HCT116 (cell line): ENCODE measurements at regions not wholly inside any gene's neighbourhood (a gene's known extent, or its start where the extent isn't known, plus 50 kb on each side); places are given as distances from the start of the nearest gene placed in this dataset.

Experiments
- CTCF ChIP-seq, 3 experiments: fragments of 200-600 bp in 1 of 3; sonication (generic) in 1 of 3; IDR thresholded peaks in 2 of 3; conservative IDR thresholded peaks in 1 of 3; 2 replicates each; pipeline ENCODE4 v1.5.1; 2012 to 2017; ENCODE audit warnings: low read depth in 2 of 3, low read length in 2 of 3, antibody characterized with exemption in 1 of 3, borderline replicate concordance in 1 of 3, control low read depth in 1 of 3, mild to moderate bottlenecking in 1 of 3, mixed read lengths in 1 of 3, mixed run types in 1 of 3, moderate library complexity in 1 of 3; ENCODE audit not compliant: insufficient read depth in 1 of 3
- EGR1 ChIP-seq: IDR thresholded peaks from 2 replicates; pipeline ENCODE4 v1.6.1; 2012; ENCODE audit warnings: low read depth
- EZH2 ChIP-seq: fragments of 200-600 bp; sonication (generic); IDR thresholded peaks from 2 replicates; pipeline ENCODE4 v1.6.1; 2017; ENCODE audit warnings: antibody characterized with exemption, mixed run types
- FOSL1 ChIP-seq: IDR thresholded peaks from 2 replicates; pipeline ENCODE4 v1.6.1; 2012; ENCODE audit warnings: low read depth
- POLR2A ChIP-seq: IDR thresholded peaks from 2 replicates; pipeline ENCODE4 v1.7.0; 2011; ENCODE audit warnings: borderline replicate concordance; ENCODE audit not compliant: insufficient read depth, insufficient read length; ENCODE audit errors: extremely low read depth
- RAD21 ChIP-seq: IDR thresholded peaks from 2 replicates; pipeline ENCODE4 v1.6.1; 2012; ENCODE audit warnings: low read depth, mild to moderate bottlenecking
- SIN3A ChIP-seq: IDR thresholded peaks from 2 replicates; pipeline ENCODE4 v1.6.1; 2012; ENCODE audit warnings: low read depth

GRCh38 chr12:87015352-87015751 lies 759.2 kb upstream of the MGAT4C start:
- TF ChIP-seq POLR2A (no peak), SIN3A (no peak), CTCF (IDR thresholded peaks at IDR 0.05 in 2 of 3, conservative IDR thresholded peaks at IDR 0.05 in 1 of 3; ENCODE audit: borderline replicate concordance in 1 of 3, insufficient read depth in 1 of 3, low read depth in 2 of 3, low read length in 2 of 3) (no peak), RAD21 (no peak), FOSL1 (no peak), EZH2 (no peak), EGR1 (no peak)
